ENCODE measurements at regions not wholly inside any gene's neighbourhood (a gene's known extent, or its start where the extent isn't known, plus 50 kb on each side); places are given as distances from the start of the nearest gene placed in this dataset.

DNA sequence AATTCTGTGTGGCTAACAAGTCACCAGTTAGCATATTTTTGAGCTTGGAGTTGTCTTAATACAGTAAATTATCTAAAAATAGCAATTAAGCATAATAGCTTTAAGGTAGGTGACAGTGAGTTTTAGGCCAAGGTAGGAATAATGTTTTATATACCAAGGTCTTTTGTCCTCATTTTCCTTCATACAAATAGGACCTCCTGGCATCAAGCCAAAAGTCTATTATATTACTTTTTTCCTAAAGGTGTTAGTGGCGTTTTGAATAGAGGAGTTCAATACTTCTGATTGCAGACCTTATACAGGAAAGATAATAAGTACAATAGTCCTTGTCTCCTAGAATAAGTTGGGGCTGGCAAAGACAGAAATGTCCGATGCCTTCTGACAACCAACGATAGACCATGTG is 2277.7 kb downstream of the TP53TG3F start:
- TF ChIP-seq, protein P1, sequence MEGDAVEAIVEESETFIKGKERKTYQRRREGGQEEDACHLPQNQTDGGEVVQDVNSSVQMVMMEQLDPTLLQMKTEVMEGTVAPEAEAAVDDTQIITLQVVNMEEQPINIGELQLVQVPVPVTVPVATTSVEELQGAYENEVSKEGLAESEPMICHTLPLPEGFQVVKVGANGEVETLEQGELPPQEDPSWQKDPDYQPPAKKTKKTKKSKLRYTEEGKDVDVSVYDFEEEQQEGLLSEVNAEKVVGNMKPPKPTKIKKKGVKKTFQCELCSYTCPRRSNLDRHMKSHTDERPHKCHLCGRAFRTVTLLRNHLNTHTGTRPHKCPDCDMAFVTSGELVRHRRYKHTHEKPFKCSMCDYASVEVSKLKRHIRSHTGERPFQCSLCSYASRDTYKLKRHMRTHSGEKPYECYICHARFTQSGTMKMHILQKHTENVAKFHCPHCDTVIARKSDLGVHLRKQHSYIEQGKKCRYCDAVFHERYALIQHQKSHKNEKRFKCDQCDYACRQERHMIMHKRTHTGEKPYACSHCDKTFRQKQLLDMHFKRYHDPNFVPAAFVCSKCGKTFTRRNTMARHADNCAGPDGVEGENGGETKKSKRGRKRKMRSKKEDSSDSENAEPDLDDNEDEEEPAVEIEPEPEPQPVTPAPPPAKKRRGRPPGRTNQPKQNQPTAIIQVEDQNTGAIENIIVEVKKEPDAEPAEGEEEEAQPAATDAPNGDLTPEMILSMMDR (IDR thresholded peaks at IDR 0.05; ENCODE audit: insufficient read depth, low read depth, low read length): no peak
- TF ChIP-seq EZH2 (IDR thresholded peaks at IDR 0.05; ENCODE audit: insufficient read depth, low read length): no peak

Measured in astrocyte (in vitro differentiated cells and primary cell).